GM12878 (cell line): ENCODE measurements at regions not wholly inside any gene's neighbourhood (a gene's known extent, or its start where the extent isn't known, plus 50 kb on each side); places are given as distances from the start of the nearest gene placed in this dataset.

Experiments used
- ATAC-seq: fragments of 200-7000 bp; cut with Tn5 transposase; 3 replicates; pipeline ENCODE4 v1.9.1; 2020; ENCODE audit warnings: mild to moderate bottlenecking, moderate library complexity
- BruUV-seq: library from RNA; stranded (reverse); fragments of 400-500 nt; replicated peaks from 2 replicates; lab custom pipeline; 2021; lab: Mats Ljungman, UMichigan
- CTCF ChIA-PET: fragments of 300-600 bp; sonication (Branson Sonifier 250); formaldehyde crosslinking; extraction: SDS; loops from one replicate; lab custom pipeline; 2021; ENCODE audit warnings: inconsistent platforms; lab: Yijun Ruan, JAX
- POLR2A ChIA-PET: fragments of 350-600 bp; formaldehyde crosslinking; extraction: SDS; loops from one replicate; lab custom pipeline; 2021; ENCODE audit warnings: inconsistent platforms; lab: Charles Lee
- RAD21 ChIA-PET: fragments of 300-600 bp; sonication (Branson Sonifier 250); formaldehyde crosslinking; loops from one replicate; lab custom pipeline; 2023; ENCODE audit warnings: antibody characterized with exemption; ENCODE audit not compliant: unreplicated experiment; lab: Charles Lee
- SMC1A ChIA-PET: fragments of 300-600 bp; sonication (Branson Sonifier 250); formaldehyde crosslinking; loops from one replicate; lab custom pipeline; 2023; ENCODE audit not compliant: unreplicated experiment, uncharacterized antibody; lab: Charles Lee
- DNase-seq: peaks from one replicate; pipeline ENCODE4 v3.0.0-alpha.2; 2011; ENCODE audit warnings: low read depth, low spot score
- FAIRE-seq: peaks from 3 replicates; lab custom pipeline; 2011; peaks lifted over from hg19 to GRCh38; lab: Jason Lieb, UNC
- H2AFZ ChIP-seq: 2 replicates; pipeline ENCODE4 v1.6.0; 2011; ENCODE audit warnings: low read depth, low read length, control low read depth; ENCODE audit not compliant: control insufficient read depth
- H3K27ac ChIP-seq: 2 replicates; pipeline ENCODE4 v1.5.1; 2011; ENCODE audit warnings: control low read depth; ENCODE audit not compliant: control insufficient read depth, insufficient read depth
- H3K27me3 ChIP-seq, 2 experiments: replicated peaks in 1 of 2; 2 replicates each; pipeline versions ENCODE4 v1.6.0 to v1.6.1; 2011; ENCODE audit warnings: low read length in 1 of 2; ENCODE audit not compliant: control insufficient read depth in 2 of 2, insufficient read depth in 2 of 2
- H3K36me3 ChIP-seq, 2 experiments: 2 replicates each; pipeline ENCODE4 v1.5.1; 2011; ENCODE audit warnings: low read length in 1 of 2; ENCODE audit not compliant: control insufficient read depth in 2 of 2, insufficient read depth in 2 of 2
- H3K4me1 ChIP-seq: 2 replicates; pipeline ENCODE4 v1.6.1; 2011; ENCODE audit warnings: mild to moderate bottlenecking, low read length, moderate library complexity, mixed read lengths; ENCODE audit not compliant: control insufficient read depth, insufficient read depth
- H3K4me2 ChIP-seq: 2 replicates; pipeline ENCODE4 v1.6.0; 2011; ENCODE audit warnings: control low read depth; ENCODE audit not compliant: control insufficient read depth, insufficient read depth
- H3K4me3 ChIP-seq: fragments of 200-600 bp; sonication (generic); 2 replicates; pipeline ENCODE4 v1.5.1; 2016
- H3K79me2 ChIP-seq: 2 replicates; pipeline ENCODE4 v1.6.0; 2011; ENCODE audit warnings: low read length; ENCODE audit not compliant: control insufficient read depth, insufficient read depth
- H3K9ac ChIP-seq: 2 replicates; pipeline ENCODE4 v1.8.0; 2011; ENCODE audit warnings: low read length, control low read depth, mixed read lengths; ENCODE audit not compliant: control insufficient read depth, insufficient read depth
- H3K9me3 ChIP-seq: replicated peaks from 3 replicates; pipeline ENCODE4 v1.5.1; 2011; ENCODE audit warnings: mild to moderate bottlenecking, low read length; ENCODE audit not compliant: control insufficient read depth, insufficient read depth
- H4K20me1 ChIP-seq: 2 replicates; pipeline ENCODE4 v1.6.0; 2011; ENCODE audit not compliant: control insufficient read depth, insufficient read depth
- ATF7 ChIP-seq: fragments of 450-650 bp; IDR thresholded peaks from 2 replicates; pipeline ENCODE4 v1.6.1; 2016; ENCODE audit warnings: low read depth, mild to moderate bottlenecking
- BMI1 ChIP-seq: fragments of 450-650 bp; IDR thresholded peaks from 2 replicates; pipeline ENCODE4 v1.6.1; 2016; ENCODE audit warnings: mild to moderate bottlenecking, moderate library complexity, borderline replicate concordance
- CBX5 ChIP-seq: sonication (generic); IDR thresholded peaks from 2 replicates; pipeline ENCODE4 v1.6.1; 2016; ENCODE audit warnings: low read depth, moderate library complexity, mild to moderate bottlenecking, inconsistent platforms
- CHD2 ChIP-seq: IDR thresholded peaks from 2 replicates; pipeline ENCODE4 v1.6.1; 2011; ENCODE audit warnings: low read depth, low read length, improper control_type of control experiment, borderline replicate concordance
- EZH2 ChIP-seq: IDR thresholded peaks from 2 replicates; pipeline ENCODE4 v1.6.1; 2012; ENCODE audit warnings: low read depth, mild to moderate bottlenecking, control low read depth, inconsistent platforms, low read length, borderline replicate concordance; ENCODE audit not compliant: control insufficient read depth
- MEF2A ChIP-seq: IDR thresholded peaks from 2 replicates; pipeline ENCODE4 v1.6.1; 2011; ENCODE audit warnings: low read depth, mild to moderate bottlenecking, low read length, moderate library complexity; ENCODE audit not compliant: insufficient read depth
- POU2F2 ChIP-seq: IDR thresholded peaks from 3 replicates; pipeline ENCODE4 v1.6.1; 2011; ENCODE audit warnings: low read depth, mild to moderate bottlenecking, low read length, borderline replicate concordance
- SMC3 ChIP-seq: IDR thresholded peaks from 2 replicates; pipeline ENCODE4 v1.6.1; 2011; ENCODE audit warnings: low read length, improper control_type of control experiment, borderline replicate concordance
- YBX1 ChIP-seq: fragments of 450-650 bp; IDR thresholded peaks from 2 replicates; pipeline ENCODE4 v1.6.1; 2016; ENCODE audit warnings: antibody characterized with exemption
- WGBS: methylation state at CpG from one replicate; pipeline ENCODE4 v1.1.6; 2016; ENCODE audit warnings: low lambda C conversion rate; ENCODE audit not compliant: insufficient replicate concordance, insufficient coverage; ENCODE audit errors: missing lambda C conversion rate; 5-methylcytosine and 5-hydroxymethylcytosine counted together
- in situ Hi-C: fragments of 300-500 bp; cut with MboI; formaldehyde crosslinking; loops from 9 replicates; pipeline ENCODE4 v1.14.3; 2018; ENCODE audit warnings: mixed read lengths
- intact Hi-C: fragments of 100-400 bp; cut with micrococcal nuclease; formaldehyde crosslinking; loops from one replicate; pipeline ENCODE4 v1.14.2; 2022; ENCODE audit not compliant: unreplicated experiment
- TF ChIP-seq, protein P1 (sequence below): IDR thresholded peaks from 2 replicates; pipeline ENCODE4 v1.6.1; 2012; ENCODE audit warnings: mild to moderate bottlenecking, low read depth, low read length
- TF ChIP-seq, protein P2 (sequence below): IDR thresholded peaks from 2 replicates; pipeline ENCODE4 v1.6.1; 2011; ENCODE audit warnings: low read depth, mild to moderate bottlenecking, low read length, moderate library complexity, borderline replicate concordance; ENCODE audit errors: extremely low read depth

DNA sequence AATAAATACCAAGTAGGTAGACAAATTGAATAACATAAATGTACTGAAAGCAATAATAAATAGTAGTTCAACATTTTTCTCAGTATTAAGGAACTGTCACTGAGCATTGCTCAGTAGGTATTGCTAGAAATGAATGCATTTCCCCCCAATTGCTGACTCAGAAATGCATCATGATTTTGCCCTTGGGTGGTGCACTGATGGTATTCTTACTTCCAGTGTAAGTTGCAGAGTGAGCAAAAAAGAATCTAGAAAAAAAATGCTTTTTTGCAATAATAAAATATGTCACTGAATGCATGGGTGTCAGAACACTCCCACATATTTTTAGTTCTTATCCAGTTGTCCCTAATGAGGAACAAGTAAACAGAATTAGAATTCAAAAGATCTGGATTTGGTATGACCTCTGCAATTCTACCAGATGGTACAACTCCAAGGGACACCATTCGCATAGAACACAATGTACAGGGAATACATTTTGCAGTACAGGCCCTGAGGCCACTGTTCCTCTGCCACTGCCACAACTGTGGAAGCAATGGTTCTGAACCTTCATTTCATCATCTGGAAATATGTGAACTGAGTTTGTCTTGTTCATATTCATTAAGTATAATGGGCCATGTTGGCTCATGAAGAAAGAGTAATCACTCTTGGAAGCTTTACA, 78.0 kb downstream of the ATP6V1G3 start:
- WGBS, result 92% methylated on average over 1 of the region's 1 CpG
- SMC1A ChIA-PET, result interaction anchor here (1.1 kb wide), 1 partner anchor 940 kb away, joined by 4 read pairs; no protein-coding TSS in a partner anchor
- Histone ChIP-seq H3K36me3 (no peaks in the 10 kb centered on the region), H3K27me3 (no peaks in the 10 kb centered on the region), H3K4me2 (no peak overlapping the region), H3K4me3 (no peak overlapping the region), H3K79me2 (no peaks in the 10 kb centered on the region), H4K20me1 (no peaks in the 10 kb centered on the region), H3K4me1 (no peaks in the 10 kb centered on the region), H2AFZ (no peak overlapping the region), H3K9ac (no peak overlapping the region), H3K27ac (no peak overlapping the region), H3K9me3 (no peaks in the 10 kb centered on the region)
- FAIRE-seq, result no peak
- in situ Hi-C loops, result loop anchor here (5.0 kb wide), 2 partner anchors 370 to 940 kb away; no protein-coding TSS in a partner anchor
- BruUV-seq, result no TSS peak
- POLR2A ChIA-PET, result no interaction called here
- CTCF ChIA-PET, result interaction anchor here (4.4 to 5.8 kb wide), 2 partner anchors 223 to 374 kb away, joined by 19 to 48 read pairs; no protein-coding TSS in a partner anchor
- TF ChIP-seq, protein P1, sequence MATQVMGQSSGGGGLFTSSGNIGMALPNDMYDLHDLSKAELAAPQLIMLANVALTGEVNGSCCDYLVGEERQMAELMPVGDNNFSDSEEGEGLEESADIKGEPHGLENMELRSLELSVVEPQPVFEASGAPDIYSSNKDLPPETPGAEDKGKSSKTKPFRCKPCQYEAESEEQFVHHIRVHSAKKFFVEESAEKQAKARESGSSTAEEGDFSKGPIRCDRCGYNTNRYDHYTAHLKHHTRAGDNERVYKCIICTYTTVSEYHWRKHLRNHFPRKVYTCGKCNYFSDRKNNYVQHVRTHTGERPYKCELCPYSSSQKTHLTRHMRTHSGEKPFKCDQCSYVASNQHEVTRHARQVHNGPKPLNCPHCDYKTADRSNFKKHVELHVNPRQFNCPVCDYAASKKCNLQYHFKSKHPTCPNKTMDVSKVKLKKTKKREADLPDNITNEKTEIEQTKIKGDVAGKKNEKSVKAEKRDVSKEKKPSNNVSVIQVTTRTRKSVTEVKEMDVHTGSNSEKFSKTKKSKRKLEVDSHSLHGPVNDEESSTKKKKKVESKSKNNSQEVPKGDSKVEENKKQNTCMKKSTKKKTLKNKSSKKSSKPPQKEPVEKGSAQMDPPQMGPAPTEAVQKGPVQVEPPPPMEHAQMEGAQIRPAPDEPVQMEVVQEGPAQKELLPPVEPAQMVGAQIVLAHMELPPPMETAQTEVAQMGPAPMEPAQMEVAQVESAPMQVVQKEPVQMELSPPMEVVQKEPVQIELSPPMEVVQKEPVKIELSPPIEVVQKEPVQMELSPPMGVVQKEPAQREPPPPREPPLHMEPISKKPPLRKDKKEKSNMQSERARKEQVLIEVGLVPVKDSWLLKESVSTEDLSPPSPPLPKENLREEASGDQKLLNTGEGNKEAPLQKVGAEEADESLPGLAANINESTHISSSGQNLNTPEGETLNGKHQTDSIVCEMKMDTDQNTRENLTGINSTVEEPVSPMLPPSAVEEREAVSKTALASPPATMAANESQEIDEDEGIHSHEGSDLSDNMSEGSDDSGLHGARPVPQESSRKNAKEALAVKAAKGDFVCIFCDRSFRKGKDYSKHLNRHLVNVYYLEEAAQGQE, result no peak
- no peak for TF ChIP-seq MEF2A
- RAD21 ChIA-PET, result no interaction called here
- no peak for DNase-seq
- intact Hi-C loops, result loop anchor here (10.0 kb wide), 3 partner anchors 168 to 538 kb away; no protein-coding TSS in a partner anchor
- ATAC-seq, result no peak

DNA sequence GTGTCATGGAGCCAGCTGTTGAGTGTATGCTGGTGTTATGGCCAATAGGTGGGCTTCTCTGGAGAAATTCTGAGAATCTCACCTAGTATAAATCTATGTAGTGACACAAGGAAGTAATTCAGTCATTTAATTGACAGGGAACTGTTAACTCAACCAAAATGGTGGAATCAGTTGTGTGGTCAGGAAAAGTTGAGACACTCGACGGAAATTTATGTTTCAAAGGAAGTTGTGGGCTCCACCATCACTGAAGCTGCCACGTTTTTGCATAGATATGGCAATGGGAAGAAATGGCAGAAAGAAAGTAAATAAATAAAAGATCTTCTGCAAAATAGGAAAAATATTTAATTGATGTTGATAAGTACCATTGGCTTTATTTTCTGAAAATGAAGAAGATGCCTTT, 84.5 kb downstream of the ATP6V1G3 start:
- DNase-seq (no peak), ATAC-seq (no peak), FAIRE-seq (no peak)
- Histone ChIP-seq H3K9ac (no peak overlapping the region), H3K4me1 (no peaks in the 10 kb centered on the region), H3K79me2 (no peaks in the 10 kb centered on the region), H3K4me3 (no peak overlapping the region), H3K27me3 (no peaks in the 10 kb centered on the region), H3K4me2 (no peak overlapping the region), H3K27ac (no peak overlapping the region), H4K20me1 (no peaks in the 10 kb centered on the region), H2AFZ (no peak overlapping the region), H3K36me3 (no peaks in the 10 kb centered on the region), H3K9me3 (no peaks in the 10 kb centered on the region)
- ChIA-PET POLR2A (no interaction called here), SMC1A (no interaction called here), CTCF (no interaction called here), RAD21 (no interaction called here)
- in situ Hi-C loops (no loop called here), intact Hi-C loops (no loop called here)
- no TSS peak for BruUV-seq
- 40% methylated on average over 3 of the region's 3 CpGs for WGBS
- TF ChIP-seq ATF7, result no peak
- TF ChIP-seq YBX1, result no peak
- no peak for TF ChIP-seq CBX5
- TF ChIP-seq SMC3, result no peak
- TF ChIP-seq, protein P2, sequence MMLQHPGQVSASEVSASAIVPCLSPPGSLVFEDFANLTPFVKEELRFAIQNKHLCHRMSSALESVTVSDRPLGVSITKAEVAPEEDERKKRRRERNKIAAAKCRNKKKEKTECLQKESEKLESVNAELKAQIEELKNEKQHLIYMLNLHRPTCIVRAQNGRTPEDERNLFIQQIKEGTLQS, result no peak
- TF ChIP-seq CHD2, result no peak
- TF ChIP-seq BMI1, result no peak
- no peak for TF ChIP-seq POU2F2
- TF ChIP-seq EZH2, result no peak
